Left renal pelvis (tissue), 4 donors: ENCODE measurements at regions not wholly inside any gene's neighbourhood (a gene's known extent, or its start where the extent isn't known, plus 50 kb on each side); places are given as distances from the start of the nearest gene placed in this dataset.
A peak's percentile ranks its signal among the peaks of the same experiment; 100 is the strongest.
"Not testable (repeated sequence)": the region's sequence is repeated elsewhere in the genome, so short reads cannot be mapped to it uniquely, and the experiment has no call there.

Experiments used
- DNase-seq, 4 donors: peaks; one replicate each; pipeline ENCODE4 v3.0.0-alpha.2; 2013; ENCODE audit warnings: low read depth in 4 of 4, low spot score in 3 of 4

DNA sequence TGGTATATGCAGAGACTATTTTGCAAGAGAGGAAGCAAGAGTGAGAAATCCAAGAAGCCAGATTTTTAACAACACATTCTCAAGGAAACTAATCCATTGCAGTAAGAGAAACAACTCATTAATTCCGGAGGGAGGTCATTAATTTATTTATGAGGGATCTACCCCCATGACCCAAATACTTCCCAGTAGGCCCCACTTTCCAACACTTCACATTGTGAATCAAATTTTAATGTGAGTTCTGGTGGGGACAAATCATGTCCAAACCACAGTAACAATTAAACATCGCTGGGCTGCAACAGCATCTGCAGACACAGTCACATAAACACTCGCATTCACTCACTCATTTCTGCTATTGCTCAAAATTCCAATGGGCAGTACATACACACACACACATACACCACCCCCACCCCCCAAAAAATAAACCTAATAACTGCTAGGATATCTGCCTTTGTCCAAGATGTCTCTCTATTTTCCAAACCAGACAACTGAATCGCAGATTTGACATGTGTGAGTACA, 1483.7 kb downstream of the PCDH9 start:
- peak in 1 of 4 donors; percentile 19 for DNase-seq

DNA sequence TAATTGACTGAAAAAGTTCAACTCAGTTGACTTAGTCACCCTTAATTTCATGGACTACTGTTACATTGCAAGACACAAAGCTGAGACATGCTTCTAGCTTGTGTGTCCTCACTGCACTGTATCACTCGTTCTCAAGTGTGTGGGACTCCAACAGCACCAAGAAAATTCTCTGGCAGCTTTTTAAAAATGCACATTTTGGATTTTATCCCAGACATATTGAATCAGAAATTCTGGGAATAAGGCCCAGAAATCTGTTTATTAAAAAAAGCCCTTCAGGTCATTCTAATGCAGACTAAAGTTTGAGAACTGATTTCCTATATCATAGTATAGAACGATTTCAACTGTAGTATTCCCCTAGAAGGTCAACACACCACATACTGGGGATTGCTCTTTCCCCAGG, 1485.3 kb downstream of the PCDH9 start:
- no peak for DNase-seq

DNA sequence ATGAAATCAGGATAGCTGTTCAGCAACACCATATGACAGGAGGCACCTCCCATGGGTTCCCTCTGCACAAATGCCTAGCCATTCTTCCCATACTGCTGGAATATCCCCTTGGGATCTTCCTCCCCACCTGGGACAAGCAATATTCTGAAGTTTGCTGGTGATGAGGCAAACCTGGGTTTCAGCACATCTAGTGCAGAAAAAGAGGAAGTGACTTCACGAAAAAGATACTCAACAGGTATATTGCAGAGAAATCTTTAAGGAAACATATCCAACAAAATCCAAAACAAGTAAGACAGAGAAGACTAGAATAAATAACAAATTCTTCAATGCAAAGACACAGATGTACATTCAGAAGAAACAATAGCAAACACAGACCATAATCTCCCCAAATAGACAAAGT, 1497.0 kb downstream of the PCDH9 start:
- no peak for DNase-seq

DNA sequence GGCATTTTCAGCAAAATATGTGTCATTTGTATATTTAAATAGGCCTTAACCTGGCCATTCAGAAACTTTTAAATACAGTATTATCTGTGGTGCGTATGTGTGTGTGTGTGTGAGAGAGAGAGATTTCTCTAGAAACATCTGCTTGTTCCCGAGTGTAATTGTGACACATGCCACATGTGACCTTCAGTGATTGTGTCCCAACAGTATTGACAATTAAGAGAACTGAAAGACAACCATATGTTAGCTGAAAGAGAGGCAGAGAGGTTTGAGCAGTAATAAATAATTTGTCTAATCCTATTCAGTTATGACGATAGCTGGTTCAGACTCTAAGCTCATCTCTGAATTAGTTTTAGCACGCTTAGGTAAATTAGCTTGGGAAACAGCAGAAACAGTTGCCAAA, 1503.1 kb downstream of the PCDH9 start:
- no peak for DNase-seq

DNA sequence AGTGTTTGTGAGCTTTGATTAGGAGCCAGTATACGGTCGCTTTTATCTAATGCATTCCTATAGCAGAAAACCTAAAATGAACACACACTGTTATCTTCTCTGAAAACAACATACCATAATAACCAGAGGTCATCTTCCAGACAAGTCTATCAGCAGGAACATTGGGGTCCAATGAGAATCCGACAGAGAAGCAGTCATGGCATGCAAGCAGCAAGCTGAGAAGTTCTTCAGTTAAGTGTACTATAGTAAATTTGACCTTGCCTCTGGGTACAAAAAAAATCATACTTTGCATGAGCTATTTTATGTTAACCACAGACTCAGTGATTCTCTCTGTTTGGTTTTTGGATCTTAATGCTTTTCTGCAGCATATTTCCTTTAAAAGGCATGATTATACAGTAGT, 1505.1 kb downstream of the PCDH9 start:
- DNase-seq, result no peak

DNA sequence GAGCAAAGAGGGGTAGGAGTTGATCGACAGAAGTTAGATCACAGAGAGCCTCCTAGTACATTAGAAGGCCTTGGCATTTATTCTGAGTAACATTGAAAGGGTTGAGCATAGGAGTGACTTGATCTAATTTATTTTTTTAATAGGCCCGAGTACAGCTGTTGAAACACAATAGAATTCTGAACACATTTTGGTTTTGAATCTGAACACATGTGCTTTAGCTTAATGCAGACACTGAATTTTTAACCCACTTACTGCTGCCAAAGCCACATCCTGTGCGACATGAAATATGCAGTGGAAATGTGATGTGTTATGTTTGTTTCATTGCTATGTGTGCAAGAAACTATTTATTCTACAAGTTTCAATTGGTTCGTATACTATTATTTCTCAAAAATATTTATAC, 1505.9 kb downstream of the PCDH9 start:
- no peak for DNase-seq

DNA sequence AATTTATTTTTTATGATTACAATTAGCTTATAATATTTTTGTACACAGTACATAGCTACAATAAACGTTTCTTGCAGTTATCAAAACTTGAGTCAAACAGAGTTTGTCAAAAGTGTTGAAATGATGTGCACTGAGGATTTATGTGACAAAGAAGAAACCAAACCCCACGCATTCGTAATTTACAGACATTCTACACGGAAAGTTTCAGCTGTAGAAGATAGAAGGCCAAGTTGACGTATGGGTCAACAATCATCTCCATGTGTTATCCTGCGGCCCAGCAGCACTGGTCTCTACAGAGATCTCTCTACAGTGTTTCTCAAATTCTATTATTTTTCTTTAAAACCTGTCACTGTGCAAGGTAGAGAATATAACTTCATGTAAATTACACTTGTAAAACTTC, 1507.6 kb downstream of the PCDH9 start:
- no peak for DNase-seq

DNA sequence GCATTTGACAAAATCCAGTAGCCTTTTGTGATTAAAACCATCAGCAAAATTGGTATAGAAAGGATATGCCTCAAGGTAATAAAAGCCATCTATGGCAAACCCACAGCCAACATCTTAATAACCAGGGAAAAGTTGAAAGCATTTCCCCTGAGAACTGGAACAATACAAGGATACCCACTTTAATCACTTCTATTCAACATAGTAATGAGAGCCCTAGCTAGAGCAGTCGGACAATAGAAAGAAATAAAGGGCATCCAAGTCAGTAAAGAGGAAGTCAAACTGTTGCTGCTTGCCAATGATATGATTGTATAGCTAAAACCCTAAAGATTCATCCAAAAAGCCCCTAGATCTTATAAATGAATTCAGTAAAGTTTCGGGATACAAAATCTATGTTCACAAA, 1510.3 kb downstream of the PCDH9 start:
- DNase-seq, result no peak

DNA sequence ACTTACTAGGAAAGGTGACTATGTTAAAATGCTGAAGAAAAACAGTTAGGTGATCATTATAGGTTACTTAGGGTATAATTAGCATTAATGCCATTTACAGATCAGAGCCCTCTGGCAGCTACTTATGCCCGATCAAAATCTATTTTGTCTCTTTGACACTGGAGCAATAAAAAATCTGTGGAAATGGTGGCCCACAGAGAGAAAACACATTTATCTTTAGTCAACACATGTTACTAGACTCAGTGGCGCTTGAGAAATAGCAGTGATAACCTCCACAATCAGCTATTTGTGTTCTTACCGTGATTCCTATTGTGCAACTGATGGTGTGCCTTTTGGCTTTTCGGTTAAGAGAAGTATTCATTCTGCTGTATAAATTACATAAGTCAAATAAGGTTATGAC, 1519.6 kb downstream of the PCDH9 start:
- DNase-seq, result no peak

DNA sequence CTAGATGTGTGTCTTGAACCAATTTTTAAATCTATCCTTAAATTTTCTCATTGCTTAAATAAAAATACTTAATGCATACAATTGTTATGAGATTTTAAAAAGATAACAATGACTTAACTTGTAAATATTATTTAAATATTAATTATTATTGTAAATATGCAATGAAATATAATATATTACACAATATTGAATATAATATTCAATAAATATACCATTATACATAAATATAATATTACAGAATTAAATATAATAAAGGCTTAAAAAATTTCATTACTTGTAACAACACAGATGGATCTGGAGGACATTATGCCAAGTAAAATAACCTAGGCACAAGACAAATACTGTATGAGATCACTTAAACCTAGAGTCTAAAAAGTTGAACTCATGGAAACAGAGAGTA, 1532.3 kb downstream of the PCDH9 start:
- DNase-seq, result no peak

DNA sequence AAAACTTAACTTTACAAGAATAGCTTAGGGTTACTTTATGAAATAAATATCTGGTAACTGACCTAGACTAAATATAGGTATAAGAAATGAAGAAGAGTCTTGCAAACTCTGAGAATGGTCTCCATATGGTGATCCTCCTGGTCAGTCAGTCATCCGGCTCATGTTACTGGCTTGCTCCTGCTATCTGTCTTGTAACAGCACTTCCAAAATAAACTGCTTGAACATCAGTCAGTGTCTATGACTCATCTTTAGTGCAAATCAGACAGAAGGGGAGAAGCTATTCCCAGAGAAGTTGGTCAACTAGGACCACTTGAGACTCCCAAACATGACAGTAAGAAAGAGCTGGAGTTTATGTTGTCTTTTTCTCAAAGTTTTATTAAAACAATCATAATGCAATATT, 1550.9 kb downstream of the PCDH9 start:
- DNase-seq, result no peak

DNA sequence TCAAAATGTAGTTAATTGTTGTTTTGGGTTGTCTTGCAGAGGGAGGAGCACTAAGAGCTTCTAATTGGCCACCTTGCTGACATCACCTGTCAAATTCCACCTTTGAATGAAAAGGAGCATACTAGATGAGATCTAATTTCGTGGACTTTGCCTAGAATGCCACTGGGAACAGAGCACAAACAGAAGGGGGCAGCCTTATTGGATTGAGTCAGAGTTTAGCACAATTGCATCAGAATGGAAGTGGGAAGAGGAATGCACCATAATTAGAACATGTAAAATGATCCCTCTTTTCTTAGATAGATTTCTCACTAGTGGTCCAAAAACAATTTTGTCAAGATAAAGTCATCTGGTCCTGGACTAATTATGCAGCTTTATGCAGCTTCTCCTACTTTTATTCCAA, 1552.2 kb downstream of the PCDH9 start:
- DNase-seq, result no peak

DNA sequence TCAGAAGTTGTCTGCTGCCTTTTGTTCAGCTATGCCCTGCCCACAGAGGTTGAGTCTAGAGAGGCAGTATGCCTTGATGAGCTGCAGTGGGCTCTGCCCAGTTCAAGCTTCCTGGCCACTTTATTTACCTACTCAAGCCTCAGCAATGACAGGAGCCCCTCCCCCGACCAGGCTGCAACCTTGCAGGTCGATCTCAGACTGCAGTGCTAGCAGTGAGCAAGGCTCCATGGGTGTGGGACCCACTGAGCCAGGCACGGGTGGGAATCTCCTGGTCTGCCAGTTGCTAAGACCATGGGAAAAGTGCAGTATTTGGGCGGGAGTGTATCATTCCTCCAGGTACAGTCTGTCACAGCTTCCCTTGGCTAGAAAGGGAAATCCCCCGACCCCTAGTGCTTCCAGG, 1554.8 kb downstream of the PCDH9 start:
- not testable (repeated sequence) for DNase-seq

DNA sequence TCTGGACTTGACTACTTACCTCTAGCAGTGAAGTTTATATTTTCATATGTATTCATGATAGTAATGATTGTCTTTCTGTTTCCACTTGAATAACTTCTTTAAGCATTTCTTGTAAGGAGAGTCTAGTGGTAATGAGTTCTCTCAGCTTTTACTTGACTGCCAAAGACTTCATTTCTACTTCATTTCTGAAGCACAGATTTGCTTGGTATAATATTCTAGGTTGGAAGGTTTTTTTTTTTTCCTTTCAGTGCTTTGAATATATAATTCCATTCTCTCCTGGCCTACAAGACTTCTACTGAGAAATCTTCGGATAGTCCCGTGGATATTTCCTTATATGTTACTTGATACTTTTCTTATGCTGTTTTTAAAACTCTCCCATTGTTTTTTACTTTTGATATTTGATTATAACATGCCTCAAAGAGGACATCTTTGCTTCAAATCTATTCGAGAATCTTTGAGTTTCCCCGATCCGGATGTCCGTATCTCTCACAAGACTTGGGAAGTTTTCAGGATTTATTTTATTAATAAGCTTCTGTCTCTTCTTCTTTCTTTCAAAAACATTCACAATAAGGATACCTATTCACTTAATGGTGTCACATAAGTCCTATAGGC, 1560.0 kb downstream of the PCDH9 start:
- no peak for DNase-seq

DNA sequence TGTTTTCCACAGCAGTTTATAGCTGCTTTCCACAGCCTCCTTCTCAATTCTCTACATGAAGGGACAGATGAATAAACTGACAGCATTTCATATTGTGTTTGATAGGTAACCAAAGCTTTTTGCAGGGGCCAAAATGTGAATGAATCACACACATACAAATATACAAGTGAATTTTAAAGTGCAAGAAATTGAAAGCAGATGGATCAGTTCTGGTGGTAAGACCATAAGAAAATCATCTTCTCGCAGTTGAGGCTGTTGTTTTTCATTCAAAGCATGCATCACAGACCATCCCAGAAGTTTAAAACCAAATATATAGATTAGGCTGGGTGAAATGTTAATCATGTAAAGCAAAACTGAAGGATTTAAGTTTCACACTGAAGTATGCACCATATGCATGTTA, 1569.4 kb downstream of the PCDH9 start:
- no peak for DNase-seq

DNA sequence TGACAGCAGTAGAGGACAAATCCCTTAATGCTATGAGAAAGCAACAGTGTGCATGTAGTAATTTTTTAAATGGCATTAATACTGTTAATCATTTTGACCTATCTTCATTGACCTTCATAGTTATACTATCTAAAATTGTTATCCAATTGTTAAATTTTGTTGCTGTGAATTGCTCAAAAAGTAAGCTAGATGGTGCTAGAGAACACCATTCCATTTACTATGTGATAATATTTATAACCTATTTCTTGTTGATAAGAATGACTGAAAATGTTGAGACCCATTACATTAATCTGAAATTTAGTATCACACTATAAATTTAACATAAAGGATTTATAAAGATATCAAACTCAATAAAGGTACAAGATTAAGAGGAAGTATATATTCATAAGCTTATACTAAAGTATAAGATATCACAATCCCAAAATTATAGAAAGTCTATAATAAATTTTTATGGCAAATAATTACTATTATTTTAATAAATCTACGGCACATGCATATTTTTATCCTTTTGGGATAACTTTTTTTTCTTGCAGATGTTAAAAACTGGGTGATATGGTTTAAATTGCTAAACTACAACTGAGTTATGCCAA, 1573.3 kb downstream of the PCDH9 start:
- DNase-seq, result no peak

DNA sequence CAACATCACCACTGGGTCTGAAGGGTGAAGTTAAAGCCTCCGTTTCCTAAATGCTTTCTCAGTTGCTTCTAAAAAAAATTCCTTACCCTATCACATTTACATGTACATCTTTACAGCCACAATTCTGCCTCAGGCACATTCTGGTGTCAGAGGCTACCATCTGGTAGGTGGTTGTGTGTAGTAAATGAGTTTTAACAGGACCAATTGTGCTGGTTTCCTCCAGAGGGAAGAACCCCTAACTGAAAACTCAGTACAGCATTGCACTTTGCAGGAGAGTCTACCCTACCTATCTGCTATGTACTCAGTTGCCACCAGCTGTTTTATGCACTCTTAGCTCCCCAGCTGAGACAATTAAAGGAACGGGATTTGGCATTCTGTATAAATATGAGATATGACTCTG, 1576.5 kb downstream of the PCDH9 start:
- DNase-seq, result no peak

DNA sequence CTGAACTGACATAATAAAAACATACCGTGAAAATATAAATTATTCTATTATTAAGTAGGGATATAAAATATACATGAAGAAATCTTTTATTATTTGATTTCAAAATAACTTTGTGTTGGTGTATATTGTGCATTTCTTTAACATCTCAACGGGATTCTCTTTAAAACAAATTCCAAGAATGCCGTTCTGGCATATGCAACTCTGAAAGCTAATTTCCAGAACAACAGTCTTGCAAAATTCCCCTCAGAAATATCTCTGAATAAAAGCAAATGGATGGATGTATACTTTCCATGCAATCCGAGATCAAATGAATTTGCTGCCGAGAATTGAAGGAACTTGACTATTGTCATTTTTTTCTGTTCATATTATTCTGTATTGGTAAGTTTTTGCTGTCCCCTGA, 1579.8 kb downstream of the PCDH9 start:
- DNase-seq, result no peak

DNA sequence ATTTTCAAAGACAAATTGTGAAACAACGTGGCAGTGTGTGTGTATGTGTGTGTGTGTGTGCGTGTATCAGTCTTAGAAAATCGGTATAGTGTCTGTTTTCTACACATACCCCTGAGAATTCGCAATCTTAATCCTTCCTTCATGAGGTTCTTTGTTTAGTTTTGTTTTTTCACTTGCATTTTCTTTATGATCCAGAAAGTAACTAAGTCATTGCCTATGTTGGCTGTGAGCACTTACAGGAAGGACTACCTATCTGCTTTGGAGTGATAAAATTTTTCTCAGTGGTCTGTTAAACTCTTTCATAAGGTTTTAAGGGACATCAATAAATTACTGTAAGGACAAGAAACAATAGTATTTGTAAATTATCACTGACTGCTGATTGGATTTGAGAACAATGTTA, 1587.1 kb downstream of the PCDH9 start:
- no peak for DNase-seq

DNA sequence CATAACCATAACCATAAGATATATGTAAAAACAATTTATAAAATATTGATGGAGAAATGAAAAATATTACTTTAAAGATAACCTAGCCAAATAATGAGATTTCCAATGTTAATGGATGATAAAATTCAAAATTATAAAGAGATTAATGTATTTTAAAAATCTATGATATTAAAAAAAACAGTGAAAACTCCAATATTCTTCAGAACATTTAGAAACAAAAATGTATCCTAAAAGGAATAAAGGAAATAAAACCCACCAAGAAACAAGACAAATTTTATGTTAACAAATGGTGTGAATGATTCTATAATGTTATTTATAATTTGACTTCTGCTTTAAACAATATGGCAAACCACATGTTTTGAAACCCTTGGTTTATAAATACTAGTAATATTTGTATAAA, 1587.8 kb downstream of the PCDH9 start:
- no peak for DNase-seq

DNA sequence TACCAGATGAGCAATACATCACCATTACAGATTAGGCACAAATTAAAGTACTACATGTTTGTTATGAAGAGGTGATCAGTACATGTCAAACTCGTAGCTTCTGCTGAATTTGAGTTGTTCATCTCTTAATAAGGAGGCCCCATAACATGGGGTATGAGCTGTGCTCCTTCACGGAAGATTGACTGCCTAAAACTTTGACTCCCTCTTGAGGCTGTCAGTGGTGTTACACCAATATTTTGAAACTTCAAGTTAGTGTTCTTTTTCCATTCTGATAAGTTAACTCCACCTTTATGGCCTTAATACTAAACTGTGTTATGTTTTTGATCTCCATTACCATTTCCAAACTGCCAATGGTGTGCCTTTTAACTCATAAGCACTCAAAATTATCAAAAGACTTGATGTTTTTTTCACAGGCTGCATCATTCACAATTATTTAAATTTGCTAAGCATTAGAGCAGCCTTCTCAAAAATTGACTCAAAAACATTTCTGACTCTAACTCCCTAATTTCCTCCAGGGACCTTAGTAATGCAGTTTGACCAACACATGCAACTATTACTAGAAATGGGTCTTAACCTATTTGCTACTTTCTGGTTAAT, 1591.5 kb downstream of the PCDH9 start:
- no peak for DNase-seq

DNA sequence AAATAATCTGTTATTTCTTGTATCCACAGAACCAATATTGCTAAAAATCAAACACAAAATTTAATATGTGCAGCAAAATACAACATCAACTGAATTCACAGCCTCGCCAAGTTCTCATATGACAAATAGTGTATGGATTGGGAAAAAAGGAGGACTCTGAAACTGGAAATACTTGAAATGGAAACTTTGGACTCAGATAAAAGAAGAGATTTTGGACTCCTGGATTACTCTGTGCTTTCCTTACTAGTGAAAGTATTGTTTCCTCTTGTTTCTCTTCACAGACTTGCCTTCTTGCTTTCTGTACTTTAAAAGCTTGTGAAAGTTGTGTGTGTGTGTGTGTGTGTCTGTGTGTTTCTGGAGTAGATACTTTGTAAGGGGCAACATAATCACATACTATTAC, 1596.3 kb downstream of the PCDH9 start:
- DNase-seq, result no peak
